ENCODE measurements at regions not wholly inside any gene's neighbourhood (a gene's known extent, or its start where the extent isn't known, plus 50 kb on each side); places are given as distances from the start of the nearest gene placed in this dataset.

GRCh38 chr9:81847181-81847915 is 80.9 kb upstream of the SPATA31D4 start:
- TF ChIP-seq CHD4 (IDR thresholded peaks at IDR 0.05; ENCODE audit: insufficient read depth, insufficient replicate concordance, low read depth, low read length, poor library complexity, severe bottlenecking): no peak
- no peak for TF ChIP-seq CC2D1A (IDR thresholded peaks at IDR 0.05)
- no peak for TF ChIP-seq POLR2A (conservative IDR thresholded peaks at IDR 0.05)
- TF ChIP-seq POLR2G (IDR thresholded peaks at IDR 0.05; ENCODE audit: low read depth, low read length): no peak

Data from K562 (cell line).